ENCODE measurements at regions not wholly inside any gene's neighbourhood (a gene's known extent, or its start where the extent isn't known, plus 50 kb on each side); places are given as distances from the start of the nearest gene placed in this dataset.
A peak's percentile ranks its signal among the peaks of the same experiment; 100 is the strongest.

- peak; percentile 83; the same call in 1 of the 2 replicates for TF ChIP-seq POLR2AphosphoS5 (IDR thresholded peaks at IDR 0.05; ENCODE audit: borderline replicate concordance, low read depth, low read length)
- no peak for TF ChIP-seq EZH2 (IDR thresholded peaks at IDR 0.05)
These were observed 83.6 kb downstream of the TFAP2B start for GRCh38 chr6:50902260-50902659.
